SHP77 (cell line): ENCODE measurements at regions not wholly inside any gene's neighbourhood (a gene's known extent, or its start where the extent isn't known, plus 50 kb on each side); places are given as distances from the start of the nearest gene placed in this dataset.

Source experiments
- DNase-seq, 2 experiments: peaks; one replicate each; lab custom pipeline; 2025; lab: John Stamatoyannopoulos, UW

GRCh38 chr12:93944911-93945310, 203.5 kb upstream of the PLXNC1 start:
- no peak for DNase-seq

- no peak for DNase-seq
These were observed 201.7 kb upstream of the PLXNC1 start for GRCh38 chr12:93946542-93947150.

GRCh38 chr12:93947486-93947885, 200.9 kb upstream of the PLXNC1 start:
- DNase-seq = no peak

- no peak for DNase-seq
These were observed 198.1 kb upstream of the PLXNC1 start for GRCh38 chr12:93950311-93950710.

- DNase-seq = no peak
These were observed 193.9 kb upstream of the PLXNC1 start for GRCh38 chr12:93954166-93955112.

- no peak for DNase-seq
These were observed 191.8 kb upstream of the PLXNC1 start for GRCh38 chr12:93956551-93956950.

- DNase-seq = no peak
These were observed 191.2 kb upstream of the PLXNC1 start for GRCh38 chr12:93957168-93957567.

- DNase-seq = no peak
These were observed 190.5 kb upstream of the PLXNC1 start for GRCh38 chr12:93957870-93958269.

- no peak for DNase-seq
These were observed 188.7 kb upstream of the PLXNC1 start for GRCh38 chr12:93959657-93960056.

GRCh38 chr12:93960521-93960920, 187.9 kb upstream of the PLXNC1 start:
- DNase-seq = no peak

GRCh38 chr12:93962336-93962735, 186.0 kb upstream of the PLXNC1 start:
- DNase-seq = no peak

GRCh38 chr12:93964936-93965335, 183.4 kb upstream of the PLXNC1 start:
- DNase-seq = no peak

GRCh38 chr12:93966516-93967133, 181.8 kb upstream of the PLXNC1 start:
- DNase-seq = no peak

- DNase-seq = no peak
These were observed 180.9 kb upstream of the PLXNC1 start for GRCh38 chr12:93967454-93967853.

- no peak for DNase-seq
These were observed 179.7 kb upstream of the PLXNC1 start for GRCh38 chr12:93968536-93969285.

- no peak for DNase-seq
These were observed 177.3 kb upstream of the PLXNC1 start for GRCh38 chr12:93970900-93971688.

GRCh38 chr12:93972411-93973208, 175.8 kb upstream of the PLXNC1 start:
- no peak for DNase-seq

- no peak for DNase-seq
These were observed 174.1 kb upstream of the PLXNC1 start for GRCh38 chr12:93974252-93974651.

- no peak for DNase-seq
These were observed 172.4 kb upstream of the PLXNC1 start for GRCh38 chr12:93976024-93976423.

GRCh38 chr12:93977081-93977480, 171.3 kb upstream of the PLXNC1 start:
- no peak for DNase-seq

- no peak for DNase-seq
These were observed 169.8 kb upstream of the PLXNC1 start for GRCh38 chr12:93978553-93978952.
